AG10803 (cell line): ENCODE measurements at regions not wholly inside any gene's neighbourhood (a gene's known extent, or its start where the extent isn't known, plus 50 kb on each side); places are given as distances from the start of the nearest gene placed in this dataset.

ENCODE experiments used
- DNase-seq: peaks from one replicate; pipeline ENCODE4 v3.0.0; 2010; ENCODE audit warnings: low read depth
- H3K4me3 ChIP-seq: 2 replicates; pipeline ENCODE4 v1.5.1; 2011; ENCODE audit warnings: mild to moderate bottlenecking, low read length, control low read depth
- CTCF ChIP-seq: conservative IDR thresholded peaks from 2 replicates; pipeline ENCODE4 v1.5.1; 2011; ENCODE audit warnings: mild to moderate bottlenecking, low read length, control low read depth, inconsistent platforms

- no peak overlapping the region for H3K4me3 ChIP-seq
- DNase-seq, result no peak
- TF ChIP-seq CTCF, result no peak
Measured at GRCh38 chr19:31838163-31838815, 489.1 kb upstream of the TSHZ3 start.

DNA sequence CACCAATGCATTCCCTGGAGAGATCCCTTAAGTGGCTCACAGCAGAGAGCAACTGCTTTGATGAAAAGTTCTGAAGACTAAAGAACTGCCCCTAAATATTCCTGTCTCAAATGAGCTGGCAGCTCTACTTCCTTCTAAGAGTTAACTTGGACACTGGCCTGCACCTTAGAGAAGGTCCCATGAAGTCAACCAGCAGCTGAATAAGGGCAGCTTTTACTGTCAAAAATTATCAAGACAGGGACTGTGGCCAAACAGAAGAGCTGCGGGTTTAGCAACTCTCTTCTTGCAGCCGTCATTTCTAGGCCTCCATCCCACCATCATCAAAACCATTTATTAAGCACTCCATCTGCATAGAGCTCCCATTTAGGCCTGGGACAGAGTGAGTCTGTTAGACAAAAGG lies 491.1 kb upstream of the TSHZ3 start:
- TF ChIP-seq CTCF, result no peak

GRCh38 chr19:31841755-31842154 lies 492.5 kb upstream of the TSHZ3 start:
- no peak for TF ChIP-seq CTCF
- DNase-seq, result no peak
- H3K4me3 ChIP-seq, result no peak overlapping the region

More for the DNA sequence above, 491.1 kb upstream of the TSHZ3 start:
- DNase-seq, result no peak
- H3K4me3 ChIP-seq, result no peak overlapping the region

- TF ChIP-seq CTCF, result no peak
Measured at GRCh38 chr19:31863122-31863521, 482.3 kb upstream of the ZNF507 start.

DNA sequence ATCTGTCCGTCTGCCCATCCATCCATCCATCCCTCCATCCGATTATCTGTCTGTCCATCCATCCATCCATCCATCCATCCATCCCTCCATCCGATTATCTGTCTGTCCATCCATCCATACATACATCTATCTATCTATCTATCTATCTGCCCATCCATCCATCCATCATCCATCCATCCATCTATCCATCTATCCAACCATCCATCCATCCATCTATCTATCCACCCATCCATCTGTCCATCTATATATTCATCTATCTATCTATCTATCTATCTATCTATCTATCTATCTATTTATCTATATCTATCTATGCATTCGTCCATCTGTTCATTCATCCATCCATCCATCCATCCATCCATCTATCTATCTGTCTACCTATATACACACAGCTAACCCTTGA lies 471.1 kb upstream of the ZNF507 start:
- H3K4me3 ChIP-seq, result no peak overlapping the region
- DNase-seq, result no peak
- no peak for TF ChIP-seq CTCF

More at GRCh38 chr19:31863122-31863521, 482.3 kb upstream of the ZNF507 start:
- DNase-seq, result no peak
- H3K4me3 ChIP-seq, result no peak overlapping the region

DNA sequence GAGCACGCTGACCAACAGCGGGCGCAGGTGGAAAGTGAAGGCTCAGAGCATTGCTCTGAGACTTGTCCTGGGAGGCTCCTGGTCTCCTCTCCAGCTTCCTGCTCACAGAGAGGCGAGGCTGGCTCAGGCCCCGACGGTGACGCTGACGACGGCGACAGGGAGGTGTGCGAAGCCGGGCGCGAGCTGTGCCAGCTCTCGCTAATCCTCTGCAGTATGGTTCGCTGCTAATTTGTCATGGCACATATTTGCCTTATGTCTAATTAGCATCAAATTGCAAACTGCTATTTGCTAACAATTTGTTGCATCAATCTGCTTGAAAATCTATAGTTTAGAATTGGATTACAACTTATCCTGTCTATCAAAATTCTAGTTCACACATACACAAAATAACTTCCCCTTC lies 469.8 kb upstream of the ZNF507 start:
- H3K4me3 ChIP-seq, result no peak overlapping the region
- TF ChIP-seq CTCF, result no peak
- no peak for DNase-seq

DNA sequence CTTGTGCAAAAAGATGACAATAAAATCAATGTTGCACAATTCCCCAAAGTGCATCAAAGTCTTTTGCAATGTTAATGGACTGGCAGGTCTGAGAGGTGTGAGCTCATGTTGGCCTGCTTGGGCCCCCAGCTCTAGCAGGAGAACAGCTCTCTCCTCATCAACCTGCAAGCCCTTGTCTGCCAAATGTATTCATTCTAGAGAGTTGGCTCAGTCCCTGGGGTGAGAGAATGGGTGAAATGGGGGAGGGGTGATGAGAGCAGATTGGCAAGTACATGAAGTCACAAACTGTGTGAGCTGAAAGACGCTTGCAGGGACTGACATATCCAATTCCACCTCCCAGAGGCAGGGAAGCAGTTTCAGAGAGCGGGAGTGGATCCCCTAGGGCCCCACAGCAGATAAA lies 465.1 kb upstream of the ZNF507 start:
- no peak for DNase-seq
- no peak for TF ChIP-seq CTCF
- no peak overlapping the region for H3K4me3 ChIP-seq
